Thyroid gland (tissue), 4 donors: ENCODE measurements at regions not wholly inside any gene's neighbourhood (a gene's known extent, or its start where the extent isn't known, plus 50 kb on each side); places are given as distances from the start of the nearest gene placed in this dataset.

Experiments used
- DNase-seq, 2 donors: peaks; one replicate each; pipeline ENCODE4 v3.0.0-alpha.2; 2019
- H3K27ac ChIP-seq, 3 donors: fragments of 200-600 bp; sonication (generic); 1 replicate in 2 of 3; 2 replicates in 1 of 3; pipeline ENCODE4 v1.5.1; 2016 to 2019; ENCODE audit warnings: mild to moderate bottlenecking in 1 of 3, moderate library complexity in 1 of 3
- H3K27me3 ChIP-seq: fragments of 200-600 bp; sonication (generic); one replicate; pipeline ENCODE4 v1.5.1; 2019
- H3K36me3 ChIP-seq, 2 donors: fragments of 200-600 bp; sonication (generic); one replicate each; pipeline ENCODE4 v1.5.1; 2016 to 2019
- H3K4me1 ChIP-seq, 2 donors: fragments of 200-600 bp; sonication (generic); one replicate each; pipeline ENCODE4 v1.5.1; 2017 to 2019
- H3K4me3 ChIP-seq, 3 donors: fragments of 200-600 bp; sonication (generic); replicated peaks in 1 of 3; 1 replicate in 2 of 3; 2 replicates in 1 of 3; pipeline ENCODE4 v1.5.1; 2016; ENCODE audit warnings: mild to moderate bottlenecking in 1 of 3
- H3K9me3 ChIP-seq: fragments of 200-600 bp; sonication (generic); one replicate; pipeline ENCODE4 v1.5.1; 2017
- POLR2A ChIP-seq, 2 donors: fragments of 450-650 bp; IDR thresholded peaks; one replicate each; pipeline ENCODE4 v1.6.1; 2017; ENCODE audit warnings: antibody characterized with exemption in 2 of 2, mild to moderate bottlenecking in 2 of 2, moderate library complexity in 1 of 2
- WGBS, 2 donors: methylation state at CpG; one replicate each; pipeline ENCODE4 v1.1.5; 2017; 5-methylcytosine and 5-hydroxymethylcytosine counted together
- intact Hi-C: fragments of 100-400 bp; cut with DNase I; formaldehyde crosslinking; loops from one replicate; pipeline ENCODE4 v1.15.1; 2023
- TF ChIP-seq, protein P1 (sequence below), 6 experiments: fragments of 200-600 bp in 3 of 6; fragments of 450-650 bp in 3 of 6; sonication (generic) in 3 of 6; IDR thresholded peaks; one replicate each; pipeline ENCODE4 v1.5.1; 2016 to 2019; ENCODE audit warnings: antibody characterized with exemption in 6 of 6, mild to moderate bottlenecking in 2 of 6, inconsistent platforms in 1 of 6, moderate library complexity in 1 of 6

DNA sequence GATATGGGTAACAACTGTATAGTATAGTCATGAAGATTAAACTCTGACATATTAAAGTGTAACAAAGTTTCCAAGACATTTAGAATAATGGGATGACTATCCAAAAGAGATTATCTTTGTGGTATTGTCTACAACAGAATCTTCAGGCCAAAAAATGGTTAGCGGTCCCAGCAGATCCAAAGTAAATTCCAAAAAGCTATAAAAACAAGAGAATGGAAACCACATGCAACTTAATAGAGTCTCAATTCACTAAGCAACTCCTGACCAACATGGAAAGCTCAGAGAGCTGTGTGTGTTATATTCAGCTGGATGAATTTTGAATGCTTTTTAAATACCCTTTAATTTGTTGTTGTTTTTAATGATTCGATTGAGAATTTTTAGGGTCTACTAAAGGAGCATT lies 688.2 kb downstream of the CETN3 start:
- no peaks in the 10 kb centered on the region for H3K27me3 ChIP-seq
- no peak overlapping the region for H3K4me3 ChIP-seq
- no peaks in the 10 kb centered on the region for H3K9me3 ChIP-seq
- no peaks in the 10 kb centered on the region for H3K36me3 ChIP-seq
- TF ChIP-seq POLR2A (IDR thresholded peaks at IDR 0.05) = no peak
- TF ChIP-seq, protein P1, sequence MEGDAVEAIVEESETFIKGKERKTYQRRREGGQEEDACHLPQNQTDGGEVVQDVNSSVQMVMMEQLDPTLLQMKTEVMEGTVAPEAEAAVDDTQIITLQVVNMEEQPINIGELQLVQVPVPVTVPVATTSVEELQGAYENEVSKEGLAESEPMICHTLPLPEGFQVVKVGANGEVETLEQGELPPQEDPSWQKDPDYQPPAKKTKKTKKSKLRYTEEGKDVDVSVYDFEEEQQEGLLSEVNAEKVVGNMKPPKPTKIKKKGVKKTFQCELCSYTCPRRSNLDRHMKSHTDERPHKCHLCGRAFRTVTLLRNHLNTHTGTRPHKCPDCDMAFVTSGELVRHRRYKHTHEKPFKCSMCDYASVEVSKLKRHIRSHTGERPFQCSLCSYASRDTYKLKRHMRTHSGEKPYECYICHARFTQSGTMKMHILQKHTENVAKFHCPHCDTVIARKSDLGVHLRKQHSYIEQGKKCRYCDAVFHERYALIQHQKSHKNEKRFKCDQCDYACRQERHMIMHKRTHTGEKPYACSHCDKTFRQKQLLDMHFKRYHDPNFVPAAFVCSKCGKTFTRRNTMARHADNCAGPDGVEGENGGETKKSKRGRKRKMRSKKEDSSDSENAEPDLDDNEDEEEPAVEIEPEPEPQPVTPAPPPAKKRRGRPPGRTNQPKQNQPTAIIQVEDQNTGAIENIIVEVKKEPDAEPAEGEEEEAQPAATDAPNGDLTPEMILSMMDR (IDR thresholded peaks at IDR 0.05) = no peak
- H3K27ac ChIP-seq = no peak overlapping the region
- WGBS, 2 donors = 79 to 89% methylated on average over 2 of the region's 2 CpGs
- no peaks in the 10 kb centered on the region for H3K4me1 ChIP-seq
- intact Hi-C loops = no loop called here
- no peak for DNase-seq

DNA sequence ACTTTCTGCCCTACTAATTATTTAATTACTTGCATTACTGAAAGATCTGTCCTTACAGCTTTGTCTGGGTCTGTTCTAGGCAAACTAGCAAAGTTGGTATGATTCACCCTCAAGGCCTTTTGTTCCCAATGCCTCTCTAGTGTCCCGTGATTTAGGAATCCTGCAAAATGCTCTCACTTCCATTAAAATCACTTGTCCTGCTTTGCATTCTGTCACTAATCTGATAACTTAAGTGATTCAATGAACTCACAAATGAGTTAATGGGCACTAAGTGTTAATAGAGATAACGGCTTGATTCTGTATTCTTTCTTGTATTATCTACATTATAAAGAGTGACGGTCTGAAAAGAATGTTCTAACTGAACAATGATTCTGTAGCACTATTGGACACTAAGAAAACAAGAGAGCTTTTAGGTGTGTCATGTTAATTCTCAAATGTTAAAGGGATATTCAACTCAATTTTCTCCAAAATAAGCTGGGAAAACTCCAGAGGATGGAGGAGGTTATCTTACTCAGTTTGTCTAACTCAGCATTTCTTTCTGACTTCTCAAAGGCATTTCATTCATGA lies 697.3 kb downstream of the CETN3 start:
- Histone ChIP-seq H3K9me3 (no peaks in the 10 kb centered on the region), H3K36me3 (no peaks in the 10 kb centered on the region), H3K4me3 (no peak overlapping the region), H3K27ac (no peak overlapping the region), H3K4me1 (no peaks in the 10 kb centered on the region), H3K27me3 (no peaks in the 10 kb centered on the region)
- no peak for TF ChIP-seq POLR2A (IDR thresholded peaks at IDR 0.05)
- no peak for DNase-seq
- WGBS, 2 donors = 82 to 83% methylated on average over 3 of the region's 3 CpGs
- intact Hi-C loops = no loop called here

DNA sequence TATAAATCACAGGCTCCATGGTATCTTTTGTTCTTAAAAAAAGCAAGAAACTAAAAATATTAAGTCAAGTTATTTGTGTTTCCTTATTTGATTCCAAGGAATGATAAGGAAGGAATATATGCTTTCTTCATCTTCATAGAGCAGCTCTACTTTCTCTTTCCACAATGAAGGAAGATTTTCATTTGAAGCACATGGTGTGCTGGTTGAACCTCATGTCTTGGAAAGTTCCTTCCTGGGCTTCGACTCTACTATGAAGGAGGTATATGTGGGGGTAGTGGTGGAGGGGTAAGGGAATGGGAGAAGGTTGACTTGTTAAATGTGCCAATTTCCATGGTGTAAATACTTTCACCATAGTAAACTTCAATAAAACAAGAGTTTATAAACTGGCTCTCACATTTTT lies 698.0 kb downstream of the CETN3 start:
- TF ChIP-seq, protein P1 (IDR thresholded peaks at IDR 0.05) = no peak
- TF ChIP-seq POLR2A (IDR thresholded peaks at IDR 0.05) = no peak

DNA sequence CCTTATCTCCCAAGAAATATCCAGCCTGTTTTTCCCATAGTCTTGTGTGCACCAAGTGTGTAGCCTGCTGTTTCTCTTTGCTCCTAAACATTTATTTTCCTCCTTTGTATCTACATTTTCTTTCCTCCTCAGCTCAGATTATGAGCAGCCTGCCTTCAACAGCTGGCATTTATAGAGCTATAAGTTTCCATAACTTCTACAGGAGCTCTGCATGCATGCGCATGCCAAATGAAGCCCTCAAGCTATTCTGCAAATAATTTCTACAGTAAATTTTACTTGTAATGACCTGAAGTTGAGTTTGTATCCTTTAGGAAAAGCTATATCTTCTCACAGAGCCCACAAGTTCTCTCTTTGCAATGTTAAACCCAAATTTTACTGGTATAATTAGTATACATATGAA lies 699.5 kb downstream of the CETN3 start:
- H3K9me3 ChIP-seq = no peaks in the 10 kb centered on the region
- no peaks in the 10 kb centered on the region for H3K4me1 ChIP-seq
- no peaks in the 10 kb centered on the region for H3K36me3 ChIP-seq
- no peaks in the 10 kb centered on the region for H3K27me3 ChIP-seq
- DNase-seq = no peak
- WGBS, 2 donors = 100% methylated on average over 1 of the region's 1 CpG
- no peak overlapping the region for H3K4me3 ChIP-seq
- no peak overlapping the region for H3K27ac ChIP-seq
- TF ChIP-seq POLR2A (IDR thresholded peaks at IDR 0.05) = no peak
- TF ChIP-seq, protein P1 (IDR thresholded peaks at IDR 0.05) = no peak
- intact Hi-C loops = no loop called here

More for the DNA sequence above, 698.0 kb downstream of the CETN3 start:
- Histone ChIP-seq H3K4me1 (no peaks in the 10 kb centered on the region), H3K27me3 (no peaks in the 10 kb centered on the region), H3K36me3 (no peaks in the 10 kb centered on the region), H3K9me3 (no peaks in the 10 kb centered on the region), H3K27ac (no peak overlapping the region), H3K4me3 (no peak overlapping the region)
- DNase-seq = no peak
- intact Hi-C loops = no loop called here
- 93 to 96% methylated on average over 1 of the region's 1 CpG for WGBS, 2 donors

DNA sequence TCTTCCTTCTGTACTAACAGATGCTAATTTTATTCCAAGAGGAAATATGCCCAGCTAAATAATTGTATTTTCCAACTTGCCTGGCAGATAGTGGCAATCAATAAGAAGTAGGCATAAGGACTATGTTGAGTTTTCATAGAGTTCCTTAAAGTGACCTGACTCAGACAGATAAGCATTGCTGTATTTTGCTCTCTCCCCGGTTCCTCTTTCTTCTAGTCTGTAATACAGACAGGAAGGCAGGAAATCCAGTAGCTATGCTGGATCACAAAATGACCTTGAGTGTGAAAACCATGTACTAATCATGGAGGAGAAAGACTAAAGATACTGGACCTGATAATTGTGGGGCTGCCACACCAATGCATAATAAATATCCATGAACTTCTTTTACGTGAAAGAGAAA lies 701.7 kb downstream of the CETN3 start:
- H3K36me3 ChIP-seq = no peaks in the 10 kb centered on the region
- H3K27me3 ChIP-seq = no peaks in the 10 kb centered on the region
- DNase-seq = no peak
- WGBS, 2 donors = 66 to 68% methylated on average over 2 of the region's 2 CpGs
- H3K4me1 ChIP-seq = no peaks in the 10 kb centered on the region
- intact Hi-C loops = no loop called here
- TF ChIP-seq, protein P1 (IDR thresholded peaks at IDR 0.05) = no peak
- no peak overlapping the region for H3K27ac ChIP-seq
- H3K4me3 ChIP-seq = no peak overlapping the region
- no peaks in the 10 kb centered on the region for H3K9me3 ChIP-seq

DNA sequence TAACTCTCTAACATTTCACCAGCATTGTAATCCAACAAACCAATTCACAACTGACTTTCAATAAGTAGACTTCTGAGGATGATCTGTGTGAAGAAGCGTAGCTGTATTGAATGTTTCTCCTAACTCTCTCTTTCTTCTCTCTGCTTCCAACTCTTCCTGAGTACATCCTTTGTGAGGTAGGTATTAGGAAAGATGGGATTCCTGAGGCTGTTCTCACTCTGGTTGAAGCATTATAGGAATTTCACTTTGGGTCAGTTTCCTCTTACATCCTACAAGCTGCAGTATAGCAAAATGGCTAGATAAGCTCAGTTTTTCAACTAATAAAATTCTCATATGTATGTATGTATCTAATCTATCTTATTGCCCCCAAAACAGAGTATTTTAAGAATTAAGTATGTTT lies 702.8 kb downstream of the CETN3 start:
- WGBS, 2 donors = 94 to 98% methylated on average over 1 of the region's 1 CpG
- TF ChIP-seq, protein P1 (IDR thresholded peaks at IDR 0.05) = no peak
- TF ChIP-seq POLR2A (IDR thresholded peaks at IDR 0.05) = no peak
- Histone ChIP-seq H3K9me3 (no peaks in the 10 kb centered on the region), H3K27me3 (no peaks in the 10 kb centered on the region), H3K4me1 (no peaks in the 10 kb centered on the region), H3K27ac (no peak overlapping the region), H3K4me3 (no peak overlapping the region), H3K36me3 (no peaks in the 10 kb centered on the region)
- no peak for DNase-seq
- intact Hi-C loops = no loop called here
